Natural killer cell (primary cell): ENCODE measurements at regions not wholly inside any gene's neighbourhood (a gene's known extent, or its start where the extent isn't known, plus 50 kb on each side); places are given as distances from the start of the nearest gene placed in this dataset.
"Not testable (repeated sequence)": the region's sequence is repeated elsewhere in the genome, so short reads cannot be mapped to it uniquely, and the experiment has no call there.

Experiments used
- ATAC-seq, 3 donors: fragments of 150-1000 bp in 2 of 3; fragments of 200-7000 bp in 1 of 3; cut with Tn5 transposase; 1 replicate in 1 of 3; 2 replicates in 2 of 3; pipeline ENCODE4 v1.10.0; 2021; ENCODE audit warnings: mild to moderate bottlenecking in 2 of 3, moderate library complexity in 2 of 3
- DNase-seq, 2 donors: peaks; one replicate each; pipeline versions ENCODE4 v3.0.0 to v3.0.0-alpha.2; 2013 to 2021; ENCODE audit warnings: mixed read lengths in 1 of 2
- H3K27ac ChIP-seq: one replicate; pipeline ENCODE4 v1.5.1; 2013; ENCODE audit warnings: mild to moderate bottlenecking, low read length
- H3K27me3 ChIP-seq: one replicate; pipeline ENCODE4 v1.6.1; 2013; ENCODE audit warnings: low read length; ENCODE audit not compliant: control insufficient read depth, insufficient read depth
- H3K36me3 ChIP-seq: one replicate; pipeline ENCODE4 v1.6.1; 2013; ENCODE audit warnings: low read length; ENCODE audit not compliant: control insufficient read depth, insufficient read depth
- H3K4me1 ChIP-seq: one replicate; pipeline ENCODE4 v1.6.1; 2013; ENCODE audit warnings: low read length; ENCODE audit not compliant: control insufficient read depth, insufficient read depth
- H3K4me3 ChIP-seq: one replicate; pipeline ENCODE4 v1.5.1; 2013; ENCODE audit warnings: low read length
- H3K9me3 ChIP-seq: one replicate; pipeline ENCODE4 v1.6.1; 2013; ENCODE audit warnings: low read length; ENCODE audit not compliant: control insufficient read depth, insufficient read depth
- H3K27ac Mint-ChIP-seq, 2 donors: one replicate each; pipeline ENCODE4 v1.8.0; 2022; ENCODE audit warnings: mild to moderate bottlenecking in 2 of 2, mixed read lengths in 2 of 2, moderate library complexity in 1 of 2
- H3K27me3 Mint-ChIP-seq, 2 donors: one replicate each; pipeline ENCODE4 v1.8.0; 2022; ENCODE audit warnings: low read depth in 2 of 2, mixed read lengths in 2 of 2
- H3K36me3 Mint-ChIP-seq: one replicate; pipeline ENCODE4 v1.8.0; 2022; ENCODE audit warnings: mixed read lengths
- H3K4me1 Mint-ChIP-seq, 2 donors: one replicate each; pipeline ENCODE4 v1.8.0; 2022; ENCODE audit warnings: mixed read lengths in 2 of 2
- H3K4me3 Mint-ChIP-seq: one replicate; pipeline ENCODE4 v1.8.0; 2022; ENCODE audit warnings: mild to moderate bottlenecking, moderate library complexity, mixed read lengths
- H3K9me3 Mint-ChIP-seq, 2 donors: one replicate each; pipeline ENCODE4 v1.8.0; 2022; ENCODE audit warnings: mixed read lengths in 2 of 2
- WGBS: methylation state at CpG from one replicate; pipeline ENCODE4 v1.1.7; 2013; ENCODE audit warnings: missing lambda C conversion rate; ENCODE audit not compliant: insufficient coverage; 5-methylcytosine and 5-hydroxymethylcytosine counted together
- intact Hi-C: fragments of 100-400 bp; cut with micrococcal nuclease; formaldehyde crosslinking; loops from one replicate; pipeline ENCODE4 v1.14.2; 2022
- TF ChIP-seq, protein P1 (sequence below): fragments of 200-600 bp; IDR thresholded peaks from one replicate; pipeline ENCODE4 v1.8.0; 2022; ENCODE audit warnings: antibody characterized with exemption

DNA sequence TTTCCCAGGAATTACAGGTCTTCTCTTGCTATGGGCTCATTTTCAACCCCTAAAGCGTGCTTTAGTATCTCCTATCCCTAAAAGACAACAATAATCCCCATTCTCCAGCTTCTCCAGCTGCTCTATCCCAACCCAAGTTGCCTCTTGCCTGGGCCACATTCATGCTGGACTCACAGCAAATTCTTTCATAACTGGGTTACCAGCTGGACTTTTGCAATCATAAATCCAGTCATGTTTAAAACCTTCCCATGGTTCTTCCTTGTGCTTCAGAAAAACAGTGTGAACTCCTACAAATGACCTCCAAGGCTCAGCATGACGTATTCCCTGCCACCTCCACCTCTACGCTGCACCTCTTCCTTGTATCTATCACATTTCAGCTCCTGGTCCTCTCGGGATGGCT is 346.9 kb downstream of the GADD45G start:
- intact Hi-C loops: no loop called here
- H3K27ac Mint-ChIP-seq: no peak overlapping the region

DNA sequence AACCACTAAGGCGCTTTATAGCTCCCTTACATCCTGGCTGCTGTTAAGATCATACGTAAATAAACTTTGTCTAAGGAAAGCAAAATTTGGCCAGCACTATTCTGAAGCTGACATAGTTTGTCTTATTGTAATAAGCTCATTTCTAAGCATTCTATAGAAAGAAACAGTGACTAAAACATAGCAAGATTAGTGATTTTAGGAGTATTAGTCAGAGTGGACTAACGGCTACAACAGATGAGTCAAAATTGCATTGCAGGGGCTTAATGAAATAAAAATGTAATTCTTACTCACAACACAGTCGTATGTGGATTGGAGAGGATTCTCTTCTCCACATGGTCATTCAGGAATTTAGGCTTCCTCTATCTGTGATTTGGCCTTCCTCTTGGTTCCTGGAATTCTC is 347.6 kb downstream of the GADD45G start:
- DNase-seq: no peak
- no peak for ATAC-seq
- no peaks in the 10 kb centered on the region for H3K27me3 ChIP-seq
- H3K4me3 ChIP-seq: no peak overlapping the region
- peaks cover 14% of the 10 kb centered on the region for H3K4me1 ChIP-seq
- H3K4me3 Mint-ChIP-seq: no peak overlapping the region
- H3K9me3 Mint-ChIP-seq: no peaks in the 10 kb centered on the region
- no peaks in the 10 kb centered on the region for H3K27me3 Mint-ChIP-seq
- TF ChIP-seq, protein P1, sequence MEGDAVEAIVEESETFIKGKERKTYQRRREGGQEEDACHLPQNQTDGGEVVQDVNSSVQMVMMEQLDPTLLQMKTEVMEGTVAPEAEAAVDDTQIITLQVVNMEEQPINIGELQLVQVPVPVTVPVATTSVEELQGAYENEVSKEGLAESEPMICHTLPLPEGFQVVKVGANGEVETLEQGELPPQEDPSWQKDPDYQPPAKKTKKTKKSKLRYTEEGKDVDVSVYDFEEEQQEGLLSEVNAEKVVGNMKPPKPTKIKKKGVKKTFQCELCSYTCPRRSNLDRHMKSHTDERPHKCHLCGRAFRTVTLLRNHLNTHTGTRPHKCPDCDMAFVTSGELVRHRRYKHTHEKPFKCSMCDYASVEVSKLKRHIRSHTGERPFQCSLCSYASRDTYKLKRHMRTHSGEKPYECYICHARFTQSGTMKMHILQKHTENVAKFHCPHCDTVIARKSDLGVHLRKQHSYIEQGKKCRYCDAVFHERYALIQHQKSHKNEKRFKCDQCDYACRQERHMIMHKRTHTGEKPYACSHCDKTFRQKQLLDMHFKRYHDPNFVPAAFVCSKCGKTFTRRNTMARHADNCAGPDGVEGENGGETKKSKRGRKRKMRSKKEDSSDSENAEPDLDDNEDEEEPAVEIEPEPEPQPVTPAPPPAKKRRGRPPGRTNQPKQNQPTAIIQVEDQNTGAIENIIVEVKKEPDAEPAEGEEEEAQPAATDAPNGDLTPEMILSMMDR: no peak
- H3K36me3 ChIP-seq: no peaks in the 10 kb centered on the region
- intact Hi-C loops: no loop called here
- no peaks in the 10 kb centered on the region for H3K9me3 ChIP-seq
- WGBS: 67% methylated on average over 1 of the region's 4 CpGs
- no peak overlapping the region for H3K27ac ChIP-seq
- no peak overlapping the region for H3K27ac Mint-ChIP-seq
- H3K36me3 Mint-ChIP-seq: no peaks in the 10 kb centered on the region
- H3K4me1 Mint-ChIP-seq: peaks cover 19 to 20% of the 10 kb centered on the region in 2 donors

More for the DNA sequence above, 346.9 kb downstream of the GADD45G start:
- H3K4me3 ChIP-seq: no peak overlapping the region
- H3K9me3 ChIP-seq: no peaks in the 10 kb centered on the region
- no peak overlapping the region for H3K4me3 Mint-ChIP-seq
- DNase-seq: no peak
- no peaks in the 10 kb centered on the region for H3K36me3 Mint-ChIP-seq
- H3K9me3 Mint-ChIP-seq: no peaks in the 10 kb centered on the region
- peaks cover 19 to 20% of the 10 kb centered on the region in 2 donors for H3K4me1 Mint-ChIP-seq
- no peaks in the 10 kb centered on the region for H3K27me3 Mint-ChIP-seq
- peaks cover 14% of the 10 kb centered on the region for H3K4me1 ChIP-seq
- 96% methylated on average over 4 of the region's 4 CpGs for WGBS
- no peaks in the 10 kb centered on the region for H3K27me3 ChIP-seq
- H3K27ac ChIP-seq: no peak overlapping the region
- no peak for ATAC-seq
- TF ChIP-seq, protein P1: no peak
- no peaks in the 10 kb centered on the region for H3K36me3 ChIP-seq

DNA sequence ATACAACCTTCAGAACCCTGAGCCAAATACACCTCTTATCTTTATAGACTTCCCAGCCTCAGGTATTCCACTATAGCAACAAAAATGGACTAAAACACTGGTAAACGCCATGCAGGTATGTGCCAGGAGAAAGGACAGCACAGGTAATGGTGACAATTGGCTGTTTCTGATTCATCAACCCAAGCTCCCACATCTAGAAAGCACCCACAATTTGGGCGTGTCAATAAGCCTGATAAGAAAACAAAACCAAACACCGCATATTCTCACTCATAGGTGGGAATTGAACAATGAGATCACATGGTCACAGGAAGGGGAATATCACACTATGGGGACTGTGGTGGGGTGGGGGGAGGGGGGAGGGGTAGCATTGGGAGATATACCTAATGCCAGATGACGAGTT is 348.5 kb downstream of the GADD45G start:
- H3K4me1 ChIP-seq: peaks cover 14% of the 10 kb centered on the region
- peak overlapping the region; percentile 66 for H3K4me3 Mint-ChIP-seq
- DNase-seq (peak in 1 of 2 donors; percentile 38), ATAC-seq (peak; percentile 58 to 89 (median 59))
- H3K36me3 Mint-ChIP-seq, H3K9me3 ChIP-seq, H3K27me3 ChIP-seq, H3K9me3 Mint-ChIP-seq, H3K4me3 ChIP-seq, H3K27me3 Mint-ChIP-seq, H3K36me3 ChIP-seq, H3K27ac ChIP-seq, intact Hi-C loops: not testable (repeated sequence)
- peak overlapping the region in 1 of 2 donors; percentile 52 for H3K27ac Mint-ChIP-seq
- peaks cover 19 to 20% of the 10 kb centered on the region in 2 donors for H3K4me1 Mint-ChIP-seq
- WGBS: 57% methylated on average over 1 of the region's 4 CpGs

DNA sequence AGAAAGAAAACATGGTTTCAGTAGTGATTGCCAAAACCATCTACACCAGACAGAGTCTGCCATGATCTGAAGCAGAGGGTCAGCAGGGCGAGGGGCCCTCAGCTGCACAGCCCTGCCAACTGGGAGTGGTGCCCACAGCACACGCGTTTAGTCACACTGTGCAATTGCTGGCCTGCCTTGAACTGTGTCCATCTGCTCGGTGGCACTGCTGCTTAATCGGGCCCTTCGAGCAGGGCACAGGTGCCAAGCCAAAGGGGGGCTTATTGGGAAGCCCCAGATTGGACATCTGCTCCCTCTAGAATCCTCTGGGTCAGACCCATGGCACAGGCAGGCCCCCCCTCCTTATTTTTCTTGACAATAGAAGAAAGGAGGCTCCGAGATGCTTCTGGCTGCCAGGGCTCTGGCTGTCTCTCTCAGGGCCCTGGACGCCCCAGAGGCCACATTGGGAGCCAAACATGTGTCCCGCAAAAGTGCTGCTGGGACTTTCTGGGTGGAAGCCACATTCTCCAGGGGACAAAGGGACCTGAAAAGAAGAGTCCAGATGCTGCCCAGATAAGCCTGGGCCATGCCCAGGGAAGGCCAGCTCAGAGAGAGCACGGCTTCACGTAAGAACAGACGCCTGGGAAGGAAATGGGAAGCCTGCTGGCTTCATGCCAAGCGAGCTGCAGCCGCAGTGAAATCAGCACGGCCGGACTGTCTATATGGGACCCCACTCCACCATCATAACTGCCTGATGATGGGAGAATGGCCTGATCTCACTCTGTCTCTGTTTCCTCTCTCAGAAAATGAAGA is 349.2 kb downstream of the GADD45G start:
- Mint-ChIP-seq H3K4me1 (peaks cover 19 to 20% of the 10 kb centered on the region in 2 donors), H3K9me3 (no peaks in the 10 kb centered on the region), H3K36me3 (no peaks in the 10 kb centered on the region), H3K4me3 (no peak overlapping the region), H3K27me3 (peaks cover 0 to 3% of the 10 kb centered on the region in 2 donors), H3K27ac (no peak overlapping the region)
- Histone ChIP-seq H3K4me3 (no peak overlapping the region), H3K36me3 (no peaks in the 10 kb centered on the region), H3K27ac (no peak overlapping the region), H3K9me3 (no peaks in the 10 kb centered on the region), H3K4me1 (peaks cover 14% of the 10 kb centered on the region), H3K27me3 (no peaks in the 10 kb centered on the region)
- intact Hi-C loops: no loop called here
- TF ChIP-seq, protein P1: no peak
- DNase-seq (no peak), ATAC-seq (peak in 1 of 3 donors; percentile 37)
- 95% methylated on average over 16 of the region's 16 CpGs for WGBS
